ENCODE measurements at regions not wholly inside any gene's neighbourhood (a gene's known extent, or its start where the extent isn't known, plus 50 kb on each side); places are given as distances from the start of the nearest gene placed in this dataset.

- TF ChIP-seq MAX (IDR thresholded peaks at IDR 0.05) (no peak), CTCF (IDR thresholded peaks at IDR 0.05; ENCODE audit: control extremely low read depth in 1 of 3, insufficient read depth in 1 of 3, low read depth in 1 of 3, low read length in 3 of 3) (no peak), CHD1 (IDR thresholded peaks at IDR 0.05; ENCODE audit: low read depth, low read length) (no peak), EZH2 (IDR thresholded peaks at IDR 0.05; ENCODE audit: low read depth, low read length, severe bottlenecking) (no peak), SIN3A (conservative IDR thresholded peaks at IDR 0.05 in 1 of 2, IDR thresholded peaks at IDR 0.05 in 1 of 2; ENCODE audit: low read depth in 1 of 2, low read length in 2 of 2) (no peak), GABPA (IDR thresholded peaks at IDR 0.05; ENCODE audit: borderline replicate concordance, insufficient read depth, low read length) (no peak), TAF1 (IDR thresholded peaks at IDR 0.05; ENCODE audit: low read depth, low read length) (no peak), POLR2A (IDR thresholded peaks at IDR 0.05; ENCODE audit: control extremely low read depth in 1 of 2, low read depth in 2 of 2, low read length in 2 of 2) (no peak), KDM1A (IDR thresholded peaks at IDR 0.05; ENCODE audit: borderline replicate concordance, low read length) (no peak), MAFK (IDR thresholded peaks at IDR 0.05; ENCODE audit: low read depth, low read length) (no peak), CREB1 (IDR thresholded peaks at IDR 0.05) (no peak), GTF2F1 (IDR thresholded peaks at IDR 0.05; ENCODE audit: borderline replicate concordance, low read depth, low read length) (no peak), EP300 (IDR thresholded peaks at IDR 0.05; ENCODE audit: borderline replicate concordance in 1 of 2, low read depth in 2 of 2, low read length in 2 of 2) (no peak)
Measured at GRCh38 chr7:67794544-67794943, 797.9 kb downstream of the TYW1 start.

Measured in H1 (cell line).